ENCODE measurements at regions not wholly inside any gene's neighbourhood (a gene's known extent, or its start where the extent isn't known, plus 50 kb on each side); places are given as distances from the start of the nearest gene placed in this dataset.

DNA sequence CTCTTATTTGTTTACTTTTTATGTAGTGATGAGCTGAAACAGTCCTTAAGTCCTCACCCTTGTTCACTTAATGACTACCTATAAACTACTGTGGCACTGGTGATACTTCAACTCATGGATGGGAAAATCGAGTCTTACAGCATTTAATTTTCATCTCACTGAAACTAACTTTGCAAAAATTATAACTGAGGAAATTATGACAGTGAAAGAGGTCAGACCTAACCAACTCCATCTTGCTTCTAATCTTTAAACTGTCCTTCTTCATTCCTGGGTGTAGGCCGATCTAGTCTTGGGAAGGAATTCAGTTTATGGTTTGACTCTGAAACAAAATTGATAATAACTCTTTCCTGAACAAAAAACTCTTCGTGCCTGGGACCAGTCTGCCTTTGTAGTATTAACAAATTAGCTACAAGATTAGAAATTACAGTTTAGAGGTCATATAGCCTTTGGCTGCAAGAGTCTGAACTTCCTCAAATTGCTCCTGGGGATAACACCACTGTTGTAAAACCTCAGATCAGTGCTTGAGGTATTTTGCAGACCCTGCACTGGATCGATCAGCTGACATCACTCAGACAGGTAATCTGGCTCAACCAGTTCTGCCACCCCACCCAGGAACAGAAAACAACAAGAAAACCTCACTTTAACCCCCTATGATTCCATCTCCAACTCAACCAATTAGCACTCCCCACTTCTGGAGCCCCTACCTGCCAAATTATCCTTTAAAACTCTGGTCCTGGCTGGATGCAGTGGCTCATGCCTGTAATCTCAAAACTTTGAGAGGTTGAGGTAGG, 995.7 kb upstream of the PRKX start:
- Mint-ChIP-seq H3K36me3 (ENCODE audit: low read depth) (no peaks in the 10 kb centered on the region), H3K4me1 (peaks cover 15% of the 10 kb centered on the region), H3K4me3 (no peak overlapping the region), H3K9me3 (peaks cover 7% of the 10 kb centered on the region), H3K27ac (no peak overlapping the region), H3K27me3 (ENCODE audit: insufficient read depth) (no peaks in the 10 kb centered on the region)
- 86% methylated on average over 3 of the region's 4 CpGs; no CpG with 5 or more reads in 1 of the 2 experiments for WGBS, 2 experiments (ENCODE audit: insufficient coverage in 1 of 2, insufficient read length in 1 of 2)
- H3K9ac ChIP-seq (ENCODE audit: extremely low read depth, low read length, poor library complexity, severe bottlenecking): no peak overlapping the region
- TF ChIP-seq CTCF (conservative IDR thresholded peaks at IDR 0.05): no peak
- no peak overlapping the region for H3K4me3 ChIP-seq (ENCODE audit: low read length)
- no peak for DNase-seq
- H3K27me3 ChIP-seq (ENCODE audit: control insufficient read depth, insufficient read depth, low read length, poor library complexity, severe bottlenecking): no peaks in the 10 kb centered on the region
- no peak overlapping the region for H3K27ac ChIP-seq (ENCODE audit: low read depth, low read length)
- no peaks in the 10 kb centered on the region for H3K9me3 ChIP-seq (ENCODE audit: control insufficient read depth, low read length)
- H3K36me3 ChIP-seq (ENCODE audit: control insufficient read depth, insufficient read depth, low read length): no peaks in the 10 kb centered on the region
- H3K4me1 ChIP-seq (ENCODE audit: control insufficient read depth, insufficient read depth, low read length): no peaks in the 10 kb centered on the region

- no peak for TF ChIP-seq CTCF (conservative IDR thresholded peaks at IDR 0.05)
- Histone ChIP-seq H3K36me3 (ENCODE audit: control insufficient read depth, insufficient read depth, low read length) (no peaks in the 10 kb centered on the region), H3K27me3 (ENCODE audit: control insufficient read depth, insufficient read depth, low read length, poor library complexity, severe bottlenecking) (no peaks in the 10 kb centered on the region), H3K27ac (ENCODE audit: low read depth, low read length) (no peak overlapping the region), H3K9me3 (ENCODE audit: control insufficient read depth, low read length) (no peaks in the 10 kb centered on the region), H3K9ac (ENCODE audit: extremely low read depth, low read length, poor library complexity, severe bottlenecking) (no peak overlapping the region), H3K4me1 (ENCODE audit: control insufficient read depth, insufficient read depth, low read length) (no peaks in the 10 kb centered on the region), H3K4me3 (ENCODE audit: low read length) (no peak overlapping the region)
- no peak for DNase-seq
- no peak overlapping the region for H3K27ac Mint-ChIP-seq
- no peak overlapping the region for H3K4me3 Mint-ChIP-seq
- no peaks in the 10 kb centered on the region for H3K36me3 Mint-ChIP-seq (ENCODE audit: low read depth)
- peaks cover 15% of the 10 kb centered on the region for H3K4me1 Mint-ChIP-seq
- H3K27me3 Mint-ChIP-seq (ENCODE audit: insufficient read depth): no peaks in the 10 kb centered on the region
- H3K9me3 Mint-ChIP-seq: peaks cover 1% of the 10 kb centered on the region
- 93 to 98% methylated on average over 3 to 7 of the region's 7 CpGs for WGBS, 2 experiments (ENCODE audit: insufficient coverage in 1 of 2, insufficient read length in 1 of 2)
Observed at GRCh38 chrX:4706961-4707360, 993.5 kb upstream of the PRKX start.

DNA sequence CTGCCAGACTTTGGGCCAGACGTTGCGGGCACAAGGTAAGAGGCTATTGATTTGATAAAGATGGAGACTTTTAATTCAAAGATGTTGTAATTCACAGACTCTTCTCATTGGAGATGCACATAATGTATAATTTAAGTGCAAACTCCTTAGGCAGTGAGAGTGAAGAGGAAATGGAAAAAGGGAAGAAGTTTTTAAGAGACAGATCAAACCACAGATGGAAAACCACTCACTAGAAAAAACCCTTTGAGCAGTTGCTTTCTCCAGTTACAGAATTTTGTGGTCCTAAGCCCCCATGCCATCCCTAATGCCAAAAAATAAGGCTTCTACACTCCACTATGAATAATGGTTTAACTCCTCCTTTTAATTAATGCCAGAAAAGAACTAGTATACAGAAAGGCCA, 977.1 kb upstream of the PRKX start:
- TF ChIP-seq CTCF (conservative IDR thresholded peaks at IDR 0.05): no peak
- Histone ChIP-seq H3K4me3 (ENCODE audit: low read length) (no peak overlapping the region), H3K9ac (ENCODE audit: extremely low read depth, low read length, poor library complexity, severe bottlenecking) (no peak overlapping the region), H3K27me3 (ENCODE audit: control insufficient read depth, insufficient read depth, low read length, poor library complexity, severe bottlenecking) (no peaks in the 10 kb centered on the region), H3K9me3 (ENCODE audit: control insufficient read depth, low read length) (no peaks in the 10 kb centered on the region), H3K4me1 (ENCODE audit: control insufficient read depth, insufficient read depth, low read length) (no peaks in the 10 kb centered on the region), H3K27ac (ENCODE audit: low read depth, low read length) (no peak overlapping the region), H3K36me3 (ENCODE audit: control insufficient read depth, insufficient read depth, low read length) (no peaks in the 10 kb centered on the region)
- Mint-ChIP-seq H3K27me3 (ENCODE audit: insufficient read depth) (no peaks in the 10 kb centered on the region), H3K9me3 (peaks cover 4% of the 10 kb centered on the region), H3K4me3 (no peak overlapping the region), H3K4me1 (no peaks in the 10 kb centered on the region), H3K27ac (no peak overlapping the region), H3K36me3 (ENCODE audit: low read depth) (no peaks in the 10 kb centered on the region)
- no peak for DNase-seq
- 88% methylated on average over 2 of the region's 2 CpGs; no CpG with 5 or more reads in 1 of the 2 experiments for WGBS, 2 experiments (ENCODE audit: insufficient coverage in 1 of 2, insufficient read length in 1 of 2)
